NAMALWA (cell line): ENCODE measurements at regions not wholly inside any gene's neighbourhood (a gene's known extent, or its start where the extent isn't known, plus 50 kb on each side); places are given as distances from the start of the nearest gene placed in this dataset.
A peak's percentile ranks its signal among the peaks of the same experiment; 100 is the strongest.

Experiments used
- DNase-seq: peaks from one replicate; pipeline ENCODE4 v3.0.0-alpha.2; 2015; ENCODE audit warnings: low spot score

DNA sequence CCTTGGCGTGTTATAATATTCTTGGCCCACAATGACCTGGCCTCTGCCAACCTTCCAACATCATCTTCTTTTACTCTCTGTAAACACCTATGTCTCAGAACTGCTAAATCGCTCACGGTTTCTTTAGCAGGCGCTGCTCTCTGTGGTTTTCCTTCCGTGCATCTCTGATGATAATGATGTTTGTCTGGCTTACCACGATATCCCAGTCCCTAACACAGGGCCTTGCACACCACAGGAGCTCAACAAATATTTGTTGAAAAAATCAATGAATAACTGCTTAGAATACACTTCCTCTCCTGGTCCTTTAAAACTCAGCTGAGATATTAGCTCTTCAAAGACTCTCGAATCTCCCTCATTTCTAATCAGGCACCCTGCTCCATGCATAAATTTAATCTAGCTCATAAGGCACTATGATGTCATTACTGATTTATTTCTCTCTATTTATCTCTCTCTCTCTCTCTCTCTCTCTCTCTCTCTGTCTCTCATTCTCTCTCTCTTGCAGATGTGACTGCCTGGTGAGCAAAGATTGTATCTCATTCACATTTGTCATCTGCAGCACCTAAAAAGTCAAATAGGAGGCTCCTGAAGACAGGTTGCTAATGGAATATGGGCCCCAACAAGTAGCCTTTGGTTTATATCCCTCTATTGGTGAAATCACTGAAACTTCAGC, 206.4 kb downstream of the NHLRC3 start:
- no peak for DNase-seq

DNA sequence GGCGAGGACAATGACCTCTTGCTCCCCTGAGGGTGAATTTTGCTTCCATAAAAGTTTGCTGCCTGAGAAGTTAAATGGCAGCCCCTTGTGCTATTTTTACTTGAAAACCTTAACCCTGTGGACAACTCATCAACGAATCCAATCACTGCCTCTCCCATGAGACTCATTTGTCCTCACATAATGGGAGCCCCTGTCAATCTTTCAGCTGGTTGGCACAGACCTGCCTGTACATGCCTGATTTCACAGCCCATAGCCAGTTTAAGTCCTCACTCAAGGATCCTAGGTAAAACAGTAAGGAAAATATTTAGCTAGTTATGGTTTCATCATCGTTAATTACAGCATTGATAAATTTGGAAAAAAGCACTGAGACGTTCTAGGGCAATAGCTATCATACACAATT, 207.4 kb downstream of the NHLRC3 start:
- no peak for DNase-seq

DNA sequence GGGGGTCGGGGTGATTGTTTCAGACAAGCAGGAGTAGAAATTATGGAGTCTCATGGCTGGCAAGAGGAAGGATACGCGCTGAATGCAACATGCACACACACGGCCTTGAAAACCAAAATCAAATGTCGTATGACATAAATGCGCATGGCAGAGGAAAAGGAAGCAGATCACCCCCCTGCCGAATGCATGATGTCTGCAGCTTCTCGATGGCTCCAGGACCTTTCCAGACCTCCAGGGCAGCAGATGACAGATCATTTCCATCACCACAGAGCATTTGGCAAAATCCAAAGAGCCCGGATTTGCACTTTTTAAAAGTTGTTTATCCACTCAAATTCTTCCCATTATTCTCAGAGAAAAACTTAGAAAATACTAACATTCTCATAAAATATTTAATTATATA, 211.7 kb downstream of the NHLRC3 start:
- DNase-seq = no peak

DNA sequence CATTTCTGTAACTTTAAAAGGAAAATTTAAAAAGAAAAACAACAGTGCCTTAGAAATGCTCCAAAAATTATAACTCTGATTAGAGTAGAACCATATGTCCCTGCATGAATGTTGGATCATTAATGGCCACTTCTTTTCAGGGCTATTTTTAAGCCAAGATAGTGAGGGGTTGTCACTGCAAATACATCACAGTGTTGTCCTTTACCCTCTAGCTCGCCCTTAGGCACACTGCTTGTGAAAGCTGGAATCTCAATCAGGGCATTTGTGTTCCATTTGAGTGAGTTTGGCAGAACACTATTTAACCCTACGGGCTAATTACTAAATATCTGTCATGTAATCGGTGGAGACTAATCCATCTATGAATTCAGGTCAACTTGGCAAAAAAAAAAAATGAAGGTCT, 212.2 kb downstream of the NHLRC3 start:
- no peak for DNase-seq

DNA sequence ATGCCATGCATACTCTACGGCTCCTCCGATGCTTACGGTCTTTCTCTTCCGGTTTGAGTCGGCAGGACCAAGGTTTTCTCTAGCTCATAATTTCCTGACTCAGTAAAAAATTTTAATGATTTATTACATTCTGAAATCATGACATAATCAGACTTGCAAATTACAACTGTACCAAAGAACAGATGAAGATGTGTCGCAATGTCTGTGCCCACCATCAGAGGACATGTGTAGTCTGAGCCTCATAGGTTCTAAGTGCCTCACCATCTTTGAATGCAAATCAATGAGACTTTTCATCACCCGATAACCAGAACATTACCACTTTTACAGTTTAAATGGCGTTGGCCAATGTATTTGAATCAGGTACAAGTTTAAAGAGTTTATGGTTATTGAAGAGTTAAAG, 213.1 kb downstream of the NHLRC3 start:
- no peak for DNase-seq

DNA sequence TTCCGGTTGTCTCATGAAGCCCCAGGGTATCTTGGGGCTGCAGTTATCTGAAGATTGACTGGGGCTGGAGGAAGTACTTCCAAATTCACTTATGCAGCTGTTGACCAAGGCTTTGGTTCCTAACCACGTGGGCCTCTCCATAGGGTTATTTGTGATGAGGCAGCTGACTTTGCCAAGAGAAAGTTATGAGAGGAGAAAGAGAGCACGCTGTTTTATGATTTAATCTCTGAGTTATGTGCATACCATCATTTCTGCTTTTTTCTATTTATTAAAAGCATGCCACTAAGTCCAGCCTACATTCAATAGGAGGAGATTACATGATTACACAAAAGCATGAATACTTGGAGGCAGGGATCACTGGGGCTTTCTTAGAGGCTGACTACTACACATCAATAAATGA, 215.5 kb downstream of the NHLRC3 start:
- DNase-seq = no peak

DNA sequence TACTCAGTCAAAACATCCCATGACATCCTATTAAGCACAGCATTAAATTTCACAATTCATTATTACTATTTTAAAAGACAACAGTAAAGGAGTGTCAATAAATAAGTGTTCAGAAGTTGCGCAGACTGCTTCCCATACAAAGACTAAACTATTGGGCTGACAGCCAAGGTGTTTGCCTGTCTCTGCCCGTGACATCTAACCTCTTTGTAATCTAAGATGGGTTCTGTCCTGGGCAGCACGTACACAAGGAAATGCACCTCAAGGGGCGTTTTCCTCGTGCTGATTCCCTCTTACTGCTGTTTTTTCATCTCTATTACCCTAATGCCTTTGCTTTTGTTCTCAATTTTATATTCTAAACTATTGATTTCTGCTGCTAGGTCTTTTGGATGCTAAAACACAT, 216.3 kb downstream of the NHLRC3 start:
- DNase-seq = no peak

DNA sequence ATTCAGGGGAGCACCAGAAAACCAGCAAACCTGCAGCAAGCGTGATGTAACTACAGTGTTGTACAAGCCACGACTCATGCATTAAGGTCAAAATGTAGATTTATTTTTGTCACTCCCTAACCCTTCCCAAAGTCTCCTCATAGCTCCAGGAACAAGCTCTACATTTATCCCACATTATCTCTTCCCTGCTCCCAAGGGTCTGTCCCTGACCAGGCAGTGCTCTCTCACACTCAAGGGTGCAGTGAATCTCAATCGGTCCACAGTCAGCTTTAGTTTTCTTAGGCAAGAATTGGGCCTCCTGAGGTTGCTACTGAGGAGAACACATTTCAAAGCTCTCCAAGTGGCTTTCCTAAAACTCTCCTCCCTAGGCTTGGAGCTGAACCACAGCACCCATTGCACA, 219.4 kb downstream of the NHLRC3 start:
- no peak for DNase-seq

DNA sequence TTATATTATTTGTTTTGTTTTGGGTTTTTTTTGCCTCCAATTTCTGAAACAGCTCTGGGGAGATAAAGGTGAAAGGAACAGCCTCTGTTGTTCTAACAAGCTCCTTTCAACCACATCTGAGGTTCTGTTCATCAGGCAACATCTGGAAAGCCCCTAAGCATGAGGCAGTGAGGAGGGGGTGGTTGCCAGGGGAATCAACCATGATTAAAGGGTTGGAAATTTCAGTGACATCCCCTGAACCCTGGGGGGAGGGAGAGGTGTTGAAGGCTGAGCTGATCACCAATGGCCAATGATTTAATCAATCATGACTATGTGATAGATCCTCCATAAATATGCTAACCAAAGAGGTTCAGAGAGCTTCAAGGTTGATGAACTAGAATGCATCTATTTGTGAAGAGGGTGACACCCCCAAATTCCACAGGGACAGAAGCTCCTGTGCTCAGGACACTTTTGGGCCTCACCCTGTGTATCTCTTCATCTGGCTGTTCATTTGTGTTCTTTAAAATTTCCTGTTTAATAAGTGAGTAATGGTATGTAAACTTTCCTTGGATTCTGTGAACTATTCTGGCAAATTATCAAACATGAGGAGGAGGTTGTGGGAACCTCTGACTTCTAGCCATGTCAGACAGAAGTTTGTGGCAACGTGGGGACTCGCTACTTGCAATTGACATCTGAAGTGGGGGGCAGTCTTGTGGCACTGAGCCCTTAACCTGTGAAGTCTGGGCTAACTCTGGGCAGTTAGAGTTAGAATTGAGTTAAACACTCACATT, 221.3 kb downstream of the NHLRC3 start:
- DNase-seq = no peak

DNA sequence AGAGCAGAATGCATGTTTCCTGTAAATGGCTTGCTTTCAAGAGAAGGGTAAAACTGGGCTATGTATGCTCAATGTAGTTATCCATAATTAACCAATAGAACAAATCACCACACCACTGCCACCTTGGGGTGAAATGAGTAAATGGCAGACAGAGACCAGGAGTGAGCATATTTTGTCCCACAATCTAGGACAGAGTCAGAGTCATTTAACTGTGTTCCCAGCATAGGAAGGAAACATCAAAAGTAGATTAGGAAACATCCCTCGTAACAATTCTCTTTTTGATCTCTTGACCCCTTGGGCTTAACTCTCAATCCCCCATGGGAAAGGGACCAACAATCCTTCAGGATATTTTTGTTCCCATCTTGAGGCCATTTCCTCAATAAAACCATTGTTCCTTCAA, 224.8 kb downstream of the NHLRC3 start:
- DNase-seq = peak; percentile 78

DNA sequence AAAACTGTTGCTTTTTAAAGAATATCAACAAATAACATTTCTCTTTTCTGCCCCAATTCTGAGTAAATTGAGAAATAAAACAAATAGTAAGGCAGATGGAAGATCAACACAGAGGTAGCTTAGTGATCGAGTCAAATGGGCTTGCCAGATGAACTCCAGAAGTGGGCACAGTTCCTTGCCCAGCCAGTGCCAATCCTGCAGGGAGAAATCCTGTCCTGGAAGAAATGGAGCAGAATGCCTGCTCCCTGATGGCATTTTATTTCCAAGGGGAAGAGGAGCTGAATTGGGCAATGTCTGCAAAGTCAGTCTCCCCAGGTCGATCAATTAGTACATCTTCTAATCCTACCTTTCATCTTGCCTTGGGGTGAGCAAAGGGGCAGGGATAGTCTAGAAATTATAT, 225.3 kb downstream of the NHLRC3 start:
- DNase-seq = no peak

DNA sequence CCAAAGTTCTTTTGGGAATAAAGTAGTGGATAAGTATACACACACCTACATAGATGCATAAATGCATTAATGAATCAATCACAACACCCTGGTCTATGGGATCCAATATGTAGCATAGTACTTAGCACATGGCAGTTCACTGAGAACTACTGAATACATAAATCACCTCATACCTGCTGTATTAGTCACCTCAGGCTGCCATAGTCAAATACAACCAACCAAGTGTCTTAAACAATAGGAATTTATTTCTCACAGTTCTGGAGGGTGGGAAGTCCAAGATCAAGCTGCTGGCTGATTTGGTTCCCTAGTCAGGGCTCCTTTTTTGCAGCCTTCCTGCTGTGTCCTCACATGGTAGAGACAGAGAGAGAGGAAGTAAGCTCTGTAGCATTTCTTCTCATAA, 228.2 kb downstream of the NHLRC3 start:
- no peak for DNase-seq

DNA sequence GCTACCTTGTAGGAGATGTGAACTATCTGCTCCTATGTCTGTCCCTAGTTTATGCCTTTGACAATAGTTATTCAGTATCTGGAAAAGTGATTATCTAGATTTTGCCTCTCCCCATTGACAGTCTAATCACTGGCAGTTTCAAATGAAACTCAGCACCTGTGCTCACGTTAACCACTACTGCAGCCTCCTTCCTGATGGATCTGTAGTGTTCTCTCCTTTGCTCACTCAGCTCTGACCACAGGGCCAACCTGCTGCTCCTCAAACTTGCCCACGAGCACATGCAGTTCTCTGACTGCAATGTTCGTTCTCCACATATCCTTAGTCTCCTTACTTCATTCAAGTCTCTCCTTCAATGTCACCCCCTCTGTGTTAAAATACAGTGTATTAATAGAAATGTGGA, 230.1 kb downstream of the NHLRC3 start:
- DNase-seq = no peak

DNA sequence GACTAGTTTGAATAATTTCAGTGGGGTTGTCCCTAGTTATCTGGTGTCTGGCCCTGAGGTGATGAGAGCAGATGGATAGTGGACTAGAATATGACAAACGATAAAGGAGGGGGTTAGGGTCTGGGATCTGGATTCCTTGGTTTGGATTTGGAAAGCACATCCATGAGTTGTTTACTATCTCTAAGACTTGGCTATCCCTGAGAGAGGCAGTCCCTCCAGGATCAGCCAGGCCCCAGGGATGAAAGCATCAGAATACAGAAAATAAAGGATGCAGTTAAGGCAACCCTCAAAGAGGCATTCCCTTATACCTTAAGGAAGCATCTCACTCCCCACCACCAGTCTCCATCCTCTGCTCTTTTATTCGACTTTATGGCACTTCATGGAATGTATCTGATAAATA, 230.7 kb downstream of the NHLRC3 start:
- no peak for DNase-seq

DNA sequence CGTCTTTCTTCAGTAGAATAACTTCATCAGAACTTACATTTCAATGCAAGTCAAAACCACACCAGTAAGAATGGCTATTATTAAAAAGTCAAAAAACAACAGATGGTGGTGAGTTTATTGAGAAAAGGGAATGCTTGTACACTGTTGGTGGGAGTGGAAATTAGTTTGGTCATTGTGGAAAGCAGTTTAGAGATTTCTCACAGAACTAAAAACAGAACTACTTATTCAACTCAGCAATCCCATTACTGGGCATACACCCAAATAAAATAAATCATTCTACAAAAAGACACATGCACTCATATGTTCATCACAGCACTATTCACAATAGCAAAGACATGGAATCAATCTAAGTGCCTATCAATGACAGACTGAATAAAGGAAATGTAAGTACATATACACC, 231.2 kb downstream of the NHLRC3 start:
- no peak for DNase-seq

DNA sequence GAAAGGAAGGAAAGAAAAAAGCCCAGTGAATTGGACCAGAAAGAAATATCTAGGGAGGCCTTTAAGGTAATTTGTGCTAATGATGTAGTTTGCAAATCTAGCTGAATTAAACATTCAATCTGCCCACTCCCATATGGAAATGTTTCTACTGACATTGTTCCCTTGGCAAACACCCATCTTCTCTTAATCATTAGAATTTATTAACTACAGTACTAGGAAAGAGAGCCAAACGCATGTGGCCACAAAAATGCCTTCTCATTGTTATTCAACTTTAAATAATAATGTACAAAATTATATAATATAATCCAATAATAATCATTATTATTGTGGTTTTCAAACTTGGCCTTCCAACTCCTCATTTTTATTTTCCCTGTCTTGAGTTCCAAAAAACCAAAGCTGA, 234.7 kb downstream of the NHLRC3 start:
- DNase-seq = no peak

DNA sequence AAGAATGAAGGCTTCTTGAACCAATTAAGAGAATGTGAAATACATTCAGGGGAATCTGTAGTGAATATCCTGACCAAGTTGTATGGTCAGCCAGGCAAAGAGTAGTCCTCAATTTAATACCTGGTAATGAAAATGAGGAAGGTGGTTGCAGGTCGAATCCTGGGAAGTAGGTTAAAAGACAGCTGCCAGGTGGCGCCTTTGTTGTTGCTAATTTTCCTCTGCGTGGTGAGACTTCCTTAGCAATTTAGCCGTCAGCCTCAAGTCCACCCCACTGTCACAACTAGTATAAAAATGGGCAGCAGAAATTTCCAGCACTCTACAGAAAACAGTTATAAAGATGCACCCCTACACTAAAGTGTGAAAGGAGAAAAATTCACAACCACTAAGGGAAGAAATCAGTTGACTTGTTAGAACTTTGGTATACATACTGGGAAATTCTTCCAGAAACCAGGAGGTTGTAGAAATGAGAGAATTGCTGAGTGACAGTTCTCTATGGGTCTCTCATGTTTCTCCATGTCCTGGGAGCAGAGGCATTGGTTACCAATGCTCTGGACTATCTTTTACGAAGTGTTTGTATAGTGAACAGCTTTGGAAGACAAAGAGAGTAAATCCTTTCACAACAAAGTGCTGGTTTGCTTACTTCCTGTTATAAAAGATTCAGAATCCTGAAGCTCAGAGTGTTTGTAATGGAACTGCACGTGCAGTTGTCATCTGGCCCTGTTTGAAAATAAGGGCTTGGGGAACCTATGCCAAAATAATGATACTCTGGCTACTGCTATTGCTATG, 235.9 kb downstream of the NHLRC3 start:
- DNase-seq = peak; percentile 7

DNA sequence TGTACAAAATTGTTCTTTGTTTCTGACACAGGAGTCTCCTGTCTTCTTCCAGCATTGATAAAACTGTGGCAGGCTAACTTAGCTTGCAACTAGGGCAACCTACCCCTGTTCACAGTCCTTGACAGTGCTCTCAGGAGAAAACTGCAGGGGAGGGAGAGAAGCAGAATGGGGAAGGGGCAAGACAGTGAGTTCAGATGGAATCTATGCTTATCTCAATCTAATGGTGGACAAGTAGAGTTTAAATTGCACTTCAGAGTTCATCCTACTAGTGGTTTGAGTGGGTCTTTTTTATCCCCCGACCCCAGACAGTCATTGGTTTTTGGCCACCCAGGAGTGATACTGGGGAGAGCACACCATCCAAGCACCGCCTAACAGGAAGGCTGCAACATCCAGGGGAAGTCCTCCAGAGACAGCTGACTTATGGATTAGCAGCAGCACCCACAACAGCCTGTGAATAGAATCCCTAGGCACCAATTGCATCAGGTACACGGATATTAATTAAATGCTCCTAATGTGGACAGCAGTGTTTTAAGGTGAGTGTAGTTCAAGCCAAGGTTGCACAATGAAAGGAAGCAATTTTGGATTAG, 236.6 kb downstream of the NHLRC3 start:
- no peak for DNase-seq

DNA sequence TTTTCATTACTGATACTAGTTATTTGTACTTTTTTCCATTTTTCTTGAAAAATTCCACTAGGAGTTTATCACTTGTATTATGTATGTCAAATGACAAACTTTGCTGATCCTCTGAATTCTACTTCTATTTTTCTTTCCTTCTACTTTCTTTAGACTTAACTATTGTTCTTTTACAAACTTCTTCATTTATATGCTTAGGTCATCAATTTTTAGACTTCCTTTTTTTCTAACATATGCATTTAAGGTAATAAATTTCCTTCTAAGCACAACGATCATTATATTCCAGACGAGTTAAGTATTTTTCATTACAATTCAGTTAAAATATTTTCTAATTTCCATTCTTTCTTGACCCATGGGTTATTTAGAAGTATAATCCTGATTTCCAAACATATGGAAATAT, 240.8 kb downstream of the NHLRC3 start:
- DNase-seq = no peak

DNA sequence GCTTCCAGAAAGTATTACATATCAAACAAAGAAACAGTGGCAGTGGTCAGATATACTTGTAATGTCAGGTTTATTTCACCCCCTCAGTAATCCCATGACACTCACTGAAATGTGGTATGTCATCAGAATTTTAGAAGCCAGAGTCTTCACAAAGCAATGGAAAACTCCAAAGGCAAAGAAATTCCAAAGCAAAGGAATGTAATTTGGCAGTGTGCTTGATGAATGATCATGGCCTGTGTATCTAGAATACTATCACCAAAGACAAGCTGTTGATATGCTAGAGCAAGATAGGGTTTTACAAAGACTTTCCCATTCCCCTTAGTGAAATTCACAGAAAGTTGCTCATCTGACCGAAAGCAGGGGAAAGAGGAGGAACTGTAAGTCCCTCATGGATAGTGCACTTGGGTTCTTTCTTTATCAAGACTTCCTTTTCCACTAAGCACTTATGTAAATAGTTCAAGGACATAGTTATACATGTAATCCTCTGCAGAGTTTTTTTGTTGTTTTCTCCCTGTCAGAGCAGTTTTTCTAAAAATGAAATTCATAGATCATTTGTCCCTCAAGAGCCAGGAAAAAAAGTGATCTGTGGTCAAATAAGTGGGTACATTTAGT, 243.4 kb downstream of the NHLRC3 start:
- no peak for DNase-seq

DNA sequence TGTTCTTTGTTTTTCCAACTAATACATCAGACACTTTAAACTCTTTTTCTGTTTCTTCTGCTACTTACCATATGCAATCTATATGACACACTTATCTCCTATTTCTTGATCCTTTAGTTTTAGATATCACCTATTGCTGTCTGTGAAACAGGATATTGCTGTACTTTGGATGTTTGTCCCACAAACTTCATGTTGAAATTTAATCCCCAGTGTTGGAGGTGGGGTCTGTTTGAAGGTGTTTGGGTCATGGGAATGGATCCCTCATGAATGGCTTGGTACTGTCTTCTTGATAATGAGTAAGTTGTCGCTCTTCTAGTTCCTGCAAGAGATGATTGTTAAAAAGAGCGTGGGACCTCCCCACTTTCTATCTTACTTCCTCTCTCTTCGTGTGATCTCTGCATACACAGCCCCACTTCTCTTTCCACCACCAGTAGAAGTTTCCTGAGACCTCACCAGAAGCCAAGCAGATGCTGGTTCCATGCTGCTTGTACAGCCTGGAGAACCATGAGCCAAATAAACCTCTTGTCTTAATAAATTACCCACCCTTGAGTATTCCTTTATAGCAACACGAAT, 244.2 kb downstream of the NHLRC3 start:
- DNase-seq = no peak

DNA sequence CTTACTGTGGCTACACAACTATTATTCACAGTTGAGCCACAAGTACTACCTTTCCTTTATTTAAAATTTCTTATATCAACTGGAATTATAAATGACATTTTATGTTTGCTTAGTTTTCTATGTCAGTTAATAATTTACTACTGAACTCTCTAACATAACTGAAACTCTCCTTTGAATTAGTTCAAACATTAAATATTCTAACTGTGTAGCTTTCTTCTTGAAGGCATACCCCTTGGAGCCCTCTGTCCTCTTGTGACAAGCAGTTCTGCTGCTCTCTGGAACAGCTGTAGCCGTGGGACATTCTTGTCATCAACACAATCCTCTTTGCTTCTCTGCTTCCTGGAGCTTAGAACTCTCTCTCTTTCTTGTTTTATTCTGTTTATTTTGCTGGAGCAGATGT, 244.8 kb downstream of the NHLRC3 start:
- DNase-seq = no peak
